Transverse colon (tissue), 4 donors: ENCODE measurements at regions not wholly inside any gene's neighbourhood (a gene's known extent, or its start where the extent isn't known, plus 50 kb on each side); places are given as distances from the start of the nearest gene placed in this dataset.

Experiments used
- DNase-seq: peaks from one replicate; pipeline ENCODE4 v3.0.0-alpha.2; 2019
- H3K27ac ChIP-seq, 4 donors: fragments of 200-600 bp; sonication (generic); 2 replicates each; pipeline ENCODE4 v1.5.1; 2016 to 2018; ENCODE audit warnings: inconsistent platforms in 4 of 4
- H3K27me3 ChIP-seq: fragments of 200-600 bp; sonication (generic); 2 replicates; pipeline ENCODE4 v1.5.1; 2017; ENCODE audit warnings: inconsistent platforms
- H3K36me3 ChIP-seq, 4 donors: fragments of 200-600 bp; sonication (generic); 2 replicates each; pipeline ENCODE4 v1.5.1; 2017 to 2019; ENCODE audit warnings: inconsistent platforms in 4 of 4
- H3K4me1 ChIP-seq, 4 donors: fragments of 200-600 bp; sonication (generic); 2 replicates each; pipeline ENCODE4 v1.5.1; 2017 to 2020; ENCODE audit warnings: inconsistent platforms in 4 of 4
- H3K4me3 ChIP-seq, 4 donors: fragments of 200-600 bp; sonication (generic); 1 replicate in 1 of 4; 2 replicates in 3 of 4; pipeline versions ENCODE4 v1.5.1 to v1.6.1; 2017 to 2019; ENCODE audit warnings: inconsistent platforms in 4 of 4
- H3K9me3 ChIP-seq, 2 donors: fragments of 200-600 bp; sonication (generic); 2 replicates each; pipeline ENCODE4 v1.5.1; 2017 to 2019; ENCODE audit warnings: inconsistent platforms in 2 of 2
- EP300 ChIP-seq: sonication (generic); formaldehyde crosslinking; IDR thresholded peaks from one replicate; pipeline ENCODE4 v1.6.1; 2017; ENCODE audit warnings: antibody characterized with exemption, low read depth
- POLR2A ChIP-seq: fragments of 450-650 bp; IDR thresholded peaks from one replicate; pipeline ENCODE4 v1.6.1; 2016; ENCODE audit warnings: antibody characterized with exemption, mild to moderate bottlenecking, moderate library complexity
- POLR2AphosphoS5 ChIP-seq, 3 donors: sonication (generic); formaldehyde crosslinking; IDR thresholded peaks; one replicate each; pipeline ENCODE4 v1.6.1; 2016; ENCODE audit warnings: antibody characterized with exemption in 3 of 3
- WGBS, 2 donors: methylation state at CpG; one replicate each; pipeline ENCODE4 v1.1.5; 2018; ENCODE audit warnings: low coverage in 1 of 2; 5-methylcytosine and 5-hydroxymethylcytosine counted together
- in situ Hi-C, 4 donors: fragments of 200-750 bp; cut with MboI; loops; one replicate each; pipeline versions ENCODE4 v1.15.0 to v1.15.1; 2017; ENCODE audit warnings: low sequenced_read_pairs in 3 of 4, low pct_ligation_motif_present in 1 of 4, low pct_unique_long_range_greater_than_20kb in 1 of 4
- intact Hi-C: fragments of 100-400 bp; cut with DNase I; formaldehyde crosslinking; loops from one replicate; pipeline ENCODE4 v1.15.1; 2023; ENCODE audit warnings: low total_unique reads
- TF ChIP-seq, protein P1 (sequence below), 5 experiments: fragments of 200-600 bp in 3 of 5; fragments of 450-650 bp in 2 of 5; sonication (generic) in 3 of 5; IDR thresholded peaks; 1 replicate in 2 of 5; 2 replicates in 3 of 5; pipeline ENCODE4 v1.5.1; 2016 to 2017; ENCODE audit warnings: antibody characterized with exemption in 5 of 5, inconsistent platforms in 3 of 5, mild to moderate bottlenecking in 2 of 5, moderate library complexity in 1 of 5

GRCh38 chr20:12788632-12789299, 220.0 kb upstream of the SPTLC3 start:
- Histone ChIP-seq H3K4me3 (no peak overlapping the region), H3K27me3 (no peaks in the 10 kb centered on the region), H3K27ac (no peak overlapping the region), H3K9me3 (no peaks in the 10 kb centered on the region), H3K4me1 (no peaks in the 10 kb centered on the region), H3K36me3 (no peaks in the 10 kb centered on the region)
- in situ Hi-C loops (loop anchor here in 1 of 4 donors (25.0 kb wide), 2 partner anchors 99 to 1176 kb away; no protein-coding TSS in a partner anchor), intact Hi-C loops (no loop called here)
- no peak for DNase-seq
- TF ChIP-seq POLR2AphosphoS5 (IDR thresholded peaks at IDR 0.05) = no peak
- no peak for TF ChIP-seq POLR2A
- no peak for TF ChIP-seq EP300
- TF ChIP-seq, protein P1, sequence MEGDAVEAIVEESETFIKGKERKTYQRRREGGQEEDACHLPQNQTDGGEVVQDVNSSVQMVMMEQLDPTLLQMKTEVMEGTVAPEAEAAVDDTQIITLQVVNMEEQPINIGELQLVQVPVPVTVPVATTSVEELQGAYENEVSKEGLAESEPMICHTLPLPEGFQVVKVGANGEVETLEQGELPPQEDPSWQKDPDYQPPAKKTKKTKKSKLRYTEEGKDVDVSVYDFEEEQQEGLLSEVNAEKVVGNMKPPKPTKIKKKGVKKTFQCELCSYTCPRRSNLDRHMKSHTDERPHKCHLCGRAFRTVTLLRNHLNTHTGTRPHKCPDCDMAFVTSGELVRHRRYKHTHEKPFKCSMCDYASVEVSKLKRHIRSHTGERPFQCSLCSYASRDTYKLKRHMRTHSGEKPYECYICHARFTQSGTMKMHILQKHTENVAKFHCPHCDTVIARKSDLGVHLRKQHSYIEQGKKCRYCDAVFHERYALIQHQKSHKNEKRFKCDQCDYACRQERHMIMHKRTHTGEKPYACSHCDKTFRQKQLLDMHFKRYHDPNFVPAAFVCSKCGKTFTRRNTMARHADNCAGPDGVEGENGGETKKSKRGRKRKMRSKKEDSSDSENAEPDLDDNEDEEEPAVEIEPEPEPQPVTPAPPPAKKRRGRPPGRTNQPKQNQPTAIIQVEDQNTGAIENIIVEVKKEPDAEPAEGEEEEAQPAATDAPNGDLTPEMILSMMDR (IDR thresholded peaks at IDR 0.05) = no peak
- WGBS, 2 donors = 74 to 84% methylated on average over 8 of the region's 8 CpGs

- Histone ChIP-seq H3K4me3 (no peak overlapping the region), H3K36me3 (no peaks in the 10 kb centered on the region), H3K27me3 (no peaks in the 10 kb centered on the region), H3K4me1 (no peaks in the 10 kb centered on the region), H3K9me3 (no peaks in the 10 kb centered on the region), H3K27ac (no peak overlapping the region)
- TF ChIP-seq, protein P1 (IDR thresholded peaks at IDR 0.05) = no peak
- no peak for TF ChIP-seq POLR2A
- TF ChIP-seq EP300 = no peak
- TF ChIP-seq POLR2AphosphoS5 (IDR thresholded peaks at IDR 0.05) = no peak
- in situ Hi-C loops (loop anchor here in 1 of 4 donors (25.0 kb wide), 2 partner anchors 96 to 1179 kb away; no protein-coding TSS in a partner anchor), intact Hi-C loops (no loop called here)
- DNase-seq = no peak
- WGBS, 2 donors = 78 to 80% methylated on average over 1 of the region's 1 CpG
These were observed 217.9 kb upstream of the SPTLC3 start for GRCh38 chr20:12790859-12791258.

DNA sequence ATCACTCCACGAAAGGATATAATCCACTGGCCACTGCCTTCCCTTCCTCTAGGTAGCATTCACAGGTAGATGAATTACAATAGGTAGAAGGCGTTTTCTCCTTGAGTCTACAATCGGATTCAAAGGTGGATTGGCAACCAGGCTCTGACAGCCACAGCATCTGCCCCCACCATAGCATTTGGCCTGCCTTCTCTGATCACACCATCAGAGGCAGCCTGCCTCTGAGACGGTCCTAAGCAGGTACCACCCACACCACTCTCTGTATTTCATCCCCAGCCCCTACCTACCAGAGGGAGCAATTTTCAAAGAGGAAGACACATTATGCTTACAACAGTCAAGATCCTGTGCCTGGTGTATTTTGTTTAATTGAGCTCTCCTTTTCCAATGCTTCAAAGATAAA, 210.5 kb upstream of the SPTLC3 start:
- Histone ChIP-seq H3K9me3 (no peaks in the 10 kb centered on the region), H3K4me3 (no peak overlapping the region), H3K36me3 (no peaks in the 10 kb centered on the region), H3K27ac (no peak overlapping the region), H3K4me1 (no peaks in the 10 kb centered on the region), H3K27me3 (no peaks in the 10 kb centered on the region)
- whole genome bisulfite sequencing, 2 donors = 64% methylated on average over 4 of the region's 4 CpGs; no CpG with 5 or more reads in 1 of the 2 donors
- no peak for DNase-seq
- TF ChIP-seq POLR2A = no peak
- TF ChIP-seq, protein P1 (IDR thresholded peaks at IDR 0.05) = no peak
- no peak for TF ChIP-seq POLR2AphosphoS5 (IDR thresholded peaks at IDR 0.05)
- no peak for TF ChIP-seq EP300
- in situ Hi-C loops = loop anchor here in 1 of 4 donors (25.0 kb wide), 2 partner anchors 89 to 1186 kb away; no protein-coding TSS in a partner anchor
- intact Hi-C loops = no loop called here

DNA sequence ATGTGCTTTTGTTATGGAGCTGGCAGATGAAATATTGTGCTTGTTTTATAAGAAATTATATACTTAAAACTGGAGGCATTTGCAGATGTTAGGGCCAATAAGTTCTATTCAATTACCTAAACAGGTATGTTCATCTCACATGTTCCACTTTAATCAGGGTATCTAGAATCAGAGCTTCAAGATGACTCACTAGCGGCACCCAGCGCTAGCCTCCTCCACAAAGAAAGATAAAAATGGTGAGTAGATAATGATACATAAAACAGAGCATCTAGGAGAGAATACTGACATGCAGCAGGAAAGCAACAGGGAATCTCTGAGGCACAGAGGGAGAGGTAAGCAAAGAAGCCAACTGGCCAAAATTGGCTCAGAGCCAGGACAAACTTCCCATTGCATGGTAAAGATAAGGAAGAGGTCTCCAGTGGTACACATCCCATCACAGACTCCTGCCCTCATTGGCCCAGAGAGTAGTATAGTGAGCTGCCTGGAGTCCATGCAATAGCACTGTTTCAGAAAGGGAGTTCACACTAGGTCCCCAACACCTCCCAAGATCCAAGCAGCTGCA, 200.7 kb upstream of the SPTLC3 start:
- no peak for DNase-seq
- no peaks in the 10 kb centered on the region for H3K4me1 ChIP-seq
- H3K9me3 ChIP-seq = peaks cover 0 to 3% of the 10 kb centered on the region in 2 donors
- in situ Hi-C loops (no loop called here), intact Hi-C loops (no loop called here)
- no peak overlapping the region for H3K4me3 ChIP-seq
- no peaks in the 10 kb centered on the region for H3K27me3 ChIP-seq
- H3K27ac ChIP-seq = no peak overlapping the region
- TF ChIP-seq POLR2AphosphoS5 (IDR thresholded peaks at IDR 0.05) = no peak
- TF ChIP-seq, protein P1 (IDR thresholded peaks at IDR 0.05) = no peak
- TF ChIP-seq POLR2A = no peak
- no peak for TF ChIP-seq EP300
- no peaks in the 10 kb centered on the region for H3K36me3 ChIP-seq
- WGBS, 2 donors = 94 to 98% methylated on average over 2 of the region's 2 CpGs
